A549 (cell line): ENCODE measurements at regions not wholly inside any gene's neighbourhood (a gene's known extent, or its start where the extent isn't known, plus 50 kb on each side); places are given as distances from the start of the nearest gene placed in this dataset.

Experiments
- ATAC-seq, 2 experiments: fragments of 200-7000 bp in 1 of 2; fragments of >200 bp in 1 of 2; cut with Nextera tagmentation in 1 of 2; cut with Tn5 transposase in 1 of 2; 3 replicates each; pipeline versions ENCODE4 v1.8.0 to v1.9.1; 2018 to 2020; ENCODE audit warnings: mild to moderate bottlenecking in 1 of 2, moderate library complexity in 1 of 2
- CTCF ChIA-PET: fragments of 300-600 bp; sonication (Branson Sonifier 250); formaldehyde crosslinking; extraction: SDS; loops from one replicate; lab custom pipeline; 2021; ENCODE audit warnings: antibody characterized with exemption, inconsistent platforms; lab: Yijun Ruan, JAX
- POLR2A ChIA-PET: fragments of 350-600 bp; formaldehyde crosslinking; extraction: SDS; loops from one replicate; lab custom pipeline; 2021; ENCODE audit warnings: antibody characterized with exemption, inconsistent platforms; lab: Yijun Ruan, JAX
- DNase-seq, 2 experiments: peaks; one replicate each; pipeline versions ENCODE4 v3.0.0 to v3.0.0-alpha.2; 2011 to 2016; ENCODE audit warnings: low read depth in 1 of 2, low spot score in 1 of 2
- FAIRE-seq: peaks from 2 replicates; lab custom pipeline; 2011; peaks lifted over from hg19 to GRCh38; lab: Jason Lieb, UNC
- H3K27ac ChIP-seq, 2 experiments: fragments of >200 bp; sonication (Bioruptor Twin); formaldehyde crosslinking; 3 replicates each; pipeline ENCODE4 v1.5.1; 2016 to 2017
- H3K4me1 ChIP-seq: fragments of >200 bp; sonication (Bioruptor Twin); formaldehyde crosslinking; 3 replicates; pipeline ENCODE4 v1.6.1; 2016
- H3K4me2 ChIP-seq: fragments of >200 bp; sonication (Bioruptor Twin); formaldehyde crosslinking; 3 replicates; pipeline ENCODE4 v1.6.1; 2016
- H3K4me3 ChIP-seq: fragments of >200 bp; sonication (Bioruptor Twin); formaldehyde crosslinking; 3 replicates; pipeline ENCODE4 v1.5.1; 2016
- H3K9me3 ChIP-seq: fragments of >200 bp; sonication (Bioruptor Twin); formaldehyde crosslinking; 3 replicates; pipeline ENCODE4 v1.6.1; 2016
- BHLHE40 ChIP-seq: IDR thresholded peaks from 2 replicates; pipeline ENCODE4 v1.6.1; 2012; ENCODE audit warnings: low read depth, low read length, inconsistent platforms
- CBX2 ChIP-seq: fragments of 200-600 bp; sonication (generic); IDR thresholded peaks from 2 replicates; pipeline ENCODE4 v1.6.1; 2016; ENCODE audit warnings: low read depth, mild to moderate bottlenecking, borderline replicate concordance
- CBX8 ChIP-seq: fragments of 200-600 bp; sonication (generic); IDR thresholded peaks from 2 replicates; pipeline ENCODE4 v1.6.1; 2016
- CEBPB ChIP-seq, 2 experiments: fragments of >200 bp in 1 of 2; sonication (Bioruptor Twin) in 1 of 2; formaldehyde crosslinking in 1 of 2; IDR thresholded peaks; 2 replicates each; pipeline ENCODE4 v1.6.1; 2012 to 2016
- E2F6 ChIP-seq: IDR thresholded peaks from 2 replicates; pipeline ENCODE4 v1.6.1; 2012; ENCODE audit warnings: low read depth, borderline replicate concordance
- EHF ChIP-seq: fragments of 250-450 bp; sonication (Bioruptor Pico); IDR thresholded peaks from 2 replicates; pipeline ENCODE4 v1.5.0; 2020; ENCODE audit warnings: mild to moderate bottlenecking
- EHMT2 ChIP-seq: fragments of 200-600 bp; sonication (generic); IDR thresholded peaks from 2 replicates; pipeline ENCODE4 v1.6.1; 2016; ENCODE audit warnings: antibody characterized with exemption, low read depth, mild to moderate bottlenecking, moderate library complexity
- ELK1 ChIP-seq: fragments of 150-350 bp; IDR thresholded peaks from 2 replicates; pipeline ENCODE4 v1.6.1; 2014; ENCODE audit warnings: low read depth, mild to moderate bottlenecking, low read length
- EP300 ChIP-seq, 2 experiments: fragments of >200 bp; sonication (Bioruptor Twin); formaldehyde crosslinking; IDR thresholded peaks; 2 replicates in 1 of 2; 3 replicates in 1 of 2; pipeline ENCODE4 v1.6.1; 2016 to 2017
- ESRRA ChIP-seq: fragments of 150-350 bp; IDR thresholded peaks from 2 replicates; pipeline ENCODE4 v1.6.1; 2014; ENCODE audit warnings: mild to moderate bottlenecking, low read length, borderline replicate concordance
- HDAC2 ChIP-seq: fragments of 200-600 bp; sonication (generic); IDR thresholded peaks from 2 replicates; pipeline ENCODE4 v1.6.1; 2016
- HOXA7 ChIP-seq: fragments of 250-450 bp; sonication (Bioruptor Pico); IDR thresholded peaks from 2 replicates; pipeline ENCODE4 v1.5.0; 2020; ENCODE audit warnings: mild to moderate bottlenecking, moderate library complexity
- JUN ChIP-seq, 2 experiments: fragments of >200 bp; sonication (Bioruptor Twin); formaldehyde crosslinking; IDR thresholded peaks; 2 replicates in 1 of 2; 3 replicates in 1 of 2; pipeline ENCODE4 v1.6.1; 2016 to 2017
- MAZ ChIP-seq: fragments of 150-350 bp; IDR thresholded peaks from 2 replicates; pipeline ENCODE4 v1.6.1; 2014; ENCODE audit warnings: antibody characterized with exemption, low read depth, low read length, borderline replicate concordance
- NPAS2 ChIP-seq: fragments of 250-450 bp; sonication (Bioruptor Pico); IDR thresholded peaks from 2 replicates; pipeline ENCODE4 v1.8.0; 2022; ENCODE audit warnings: mild to moderate bottlenecking, moderate library complexity, borderline replicate concordance
- NR3C1 ChIP-seq: fragments of >200 bp; sonication (Bioruptor Twin); formaldehyde crosslinking; IDR thresholded peaks from 3 replicates; pipeline ENCODE4 v1.6.1; 2017
- PHF8 ChIP-seq: fragments of 200-600 bp; sonication (generic); IDR thresholded peaks from 2 replicates; pipeline ENCODE4 v1.6.1; 2016; ENCODE audit warnings: low read depth, mild to moderate bottlenecking, antibody characterized with exemption, moderate library complexity, borderline replicate concordance
- POLR2AphosphoS2 ChIP-seq: conservative IDR thresholded peaks from 2 replicates; pipeline ENCODE4 v1.6.1; 2012; ENCODE audit warnings: low read length, improper control_type of control experiment, inconsistent platforms
- RAD21 ChIP-seq, 2 experiments: fragments of >200 bp in 1 of 2; sonication (Bioruptor Twin) in 1 of 2; formaldehyde crosslinking in 1 of 2; IDR thresholded peaks in 1 of 2; conservative IDR thresholded peaks in 1 of 2; 2 replicates in 1 of 2; 3 replicates in 1 of 2; pipeline ENCODE4 v1.6.1; 2012 to 2018; ENCODE audit warnings: inconsistent platforms in 1 of 2
- RARB ChIP-seq: fragments of 250-450 bp; sonication (Bioruptor Pico); IDR thresholded peaks from 2 replicates; pipeline ENCODE4 v1.8.0; 2021; ENCODE audit warnings: mild to moderate bottlenecking, moderate library complexity
- RFX5 ChIP-seq: fragments of 450-650 bp; IDR thresholded peaks from 2 replicates; pipeline ENCODE4 v1.7.1; 2014; ENCODE audit warnings: antibody characterized with exemption, mild to moderate bottlenecking, moderate library complexity
- SREBF2 ChIP-seq: fragments of 450-650 bp; IDR thresholded peaks from 2 replicates; pipeline ENCODE4 v1.6.1; 2014; ENCODE audit warnings: mild to moderate bottlenecking, moderate library complexity
- TFCP2L1 ChIP-seq: fragments of 250-450 bp; sonication (Bioruptor Pico); IDR thresholded peaks from 2 replicates; pipeline ENCODE4 v1.5.0; 2021; ENCODE audit warnings: mild to moderate bottlenecking
- ZFP36 ChIP-seq: fragments of 450-650 bp; IDR thresholded peaks from 2 replicates; pipeline ENCODE4 v1.6.1; 2014; ENCODE audit warnings: borderline replicate concordance; ENCODE audit not compliant: partially characterized antibody
- ZNF302 ChIP-seq: fragments of 250-450 bp; sonication (Bioruptor Pico); IDR thresholded peaks from 2 replicates; pipeline ENCODE4 v1.9.0; 2021; ENCODE audit warnings: inconsistent platforms, mild to moderate bottlenecking, moderate library complexity
- ZSCAN20 ChIP-seq: fragments of 250-450 bp; sonication (Bioruptor Pico); IDR thresholded peaks from 2 replicates; pipeline ENCODE4 v1.8.0; 2022; ENCODE audit warnings: mild to moderate bottlenecking, moderate library complexity
- WGBS: methylation state at CpG from one replicate; pipeline ENCODE4 v1.1.6; 2017; ENCODE audit errors: missing lambda C conversion rate; 5-methylcytosine and 5-hydroxymethylcytosine counted together
- TF ChIP-seq, protein P1 (sequence below): fragments of 450-650 bp; IDR thresholded peaks from 2 replicates; pipeline ENCODE4 v1.6.1; 2014; ENCODE audit warnings: antibody characterized with exemption
- TF ChIP-seq, protein P2 (sequence below): fragments of >200 bp; sonication (Bioruptor Twin); formaldehyde crosslinking; IDR thresholded peaks from 2 replicates; pipeline ENCODE4 v1.6.1; 2016

GRCh38 chr5:53200306-53200705 lies 90.7 kb upstream of the MOCS2 start:
- H3K9me3 ChIP-seq, result no peaks in the 10 kb centered on the region
- DNase-seq, result no peak
- no peak overlapping the region for H3K4me2 ChIP-seq
- H3K4me1 ChIP-seq, result no peaks in the 10 kb centered on the region
- CTCF ChIA-PET, result no interaction called here
- WGBS, result 86% methylated on average over 8 of the region's 8 CpGs
- no peak for FAIRE-seq
- POLR2A ChIA-PET, result no interaction called here
- TF ChIP-seq NR3C1 (no peak), HDAC2 (no peak), CEBPB (IDR thresholded peaks at IDR 0.05) (no peak), POLR2AphosphoS2 (no peak), ZNF302 (no peak), PHF8 (no peak), EHMT2 (no peak), SREBF2 (no peak), ZFP36 (no peak), NPAS2 (CRISPR knock-in tag) (no peak)
- ATAC-seq, result no peak
- no peak overlapping the region for H3K4me3 ChIP-seq
- no peak overlapping the region for H3K27ac ChIP-seq

- Histone ChIP-seq H3K9me3 (no peaks in the 10 kb centered on the region), H3K4me3 (no peak overlapping the region), H3K4me2 (no peak overlapping the region), H3K27ac (no peak overlapping the region), H3K4me1 (no peaks in the 10 kb centered on the region)
- ATAC-seq, result no peak
- 96% methylated on average over 3 of the region's 3 CpGs for WGBS
- CTCF ChIA-PET, result no interaction called here
- FAIRE-seq, result no peak
- 0 out of 5 replicates have a peak, but pooled peaks of 1 of the 2 experiments have one; percentile 12 for TF ChIP-seq RAD21 (conservative IDR thresholded peaks at IDR 0.05 in 1 of 2, IDR thresholded peaks at IDR 0.05 in 1 of 2)
- TF ChIP-seq TFCP2L1, result no peak
- POLR2A ChIA-PET, result no interaction called here
- peak in 1 of 2 experiments; percentile 7 for DNase-seq
Observed at GRCh38 chr5:53201746-53202145, 92.2 kb upstream of the MOCS2 start.

- TF ChIP-seq, protein P1, sequence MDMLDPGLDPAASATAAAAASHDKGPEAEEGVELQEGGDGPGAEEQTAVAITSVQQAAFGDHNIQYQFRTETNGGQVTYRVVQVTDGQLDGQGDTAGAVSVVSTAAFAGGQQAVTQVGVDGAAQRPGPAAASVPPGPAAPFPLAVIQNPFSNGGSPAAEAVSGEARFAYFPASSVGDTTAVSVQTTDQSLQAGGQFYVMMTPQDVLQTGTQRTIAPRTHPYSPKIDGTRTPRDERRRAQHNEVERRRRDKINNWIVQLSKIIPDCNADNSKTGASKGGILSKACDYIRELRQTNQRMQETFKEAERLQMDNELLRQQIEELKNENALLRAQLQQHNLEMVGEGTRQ, result no peak
- TF ChIP-seq RARB (CRISPR knock-in tag) (no peak), JUN (IDR thresholded peaks at IDR 0.05) (no peak), PHF8 (no peak)
- ATAC-seq, result no peak
- FAIRE-seq, result no peak
- POLR2A ChIA-PET, result no interaction called here
- no peaks in the 10 kb centered on the region for H3K4me1 ChIP-seq
- no peak for DNase-seq
- CTCF ChIA-PET, result no interaction called here
- no peaks in the 10 kb centered on the region for H3K9me3 ChIP-seq
- no peak overlapping the region for H3K27ac ChIP-seq
- H3K4me3 ChIP-seq, result no peak overlapping the region
- no peak overlapping the region for H3K4me2 ChIP-seq
- WGBS, result 62% methylated on average over 7 of the region's 9 CpGs
Observed at GRCh38 chr5:53206562-53206961, 97.0 kb upstream of the MOCS2 start.

DNA sequence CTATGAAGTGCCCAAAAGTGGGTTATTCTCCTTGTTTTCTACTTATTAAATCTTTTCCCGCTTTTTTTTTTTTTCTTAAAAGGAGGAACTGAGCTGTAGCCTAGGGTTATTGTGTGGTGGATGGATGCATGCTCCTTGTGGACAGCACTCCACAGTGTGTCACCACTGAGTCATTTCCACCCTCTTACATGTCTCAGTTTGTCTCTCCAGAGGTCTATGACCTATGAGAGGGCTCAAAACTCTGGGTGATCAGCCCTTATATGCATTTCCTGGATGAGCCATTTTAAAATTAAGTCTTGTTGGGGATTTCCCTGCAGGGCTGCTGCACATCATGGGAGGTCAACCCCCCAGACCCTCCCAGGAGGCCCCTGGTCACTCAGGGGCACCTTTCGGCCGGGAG lies 102.2 kb upstream of the MOCS2 start:
- Histone ChIP-seq H3K4me2 (no peak overlapping the region), H3K4me1 (no peaks in the 10 kb centered on the region), H3K9me3 (peaks cover 6% of the 10 kb centered on the region; the same call in 1 of the 3 replicates), H3K27ac (no peak overlapping the region), H3K4me3 (no peak overlapping the region)
- POLR2A ChIA-PET, result no interaction called here
- DNase-seq, result no peak
- FAIRE-seq, result no peak
- TF ChIP-seq BHLHE40 (no peak), POLR2AphosphoS2 (no peak), EHF (CRISPR knock-in tag) (no peak), SREBF2 (no peak), EP300 (IDR thresholded peaks at IDR 0.05) (no peak), CBX2 (no peak), NR3C1 (no peak), RFX5 (no peak), ESRRA (no peak), CEBPB (IDR thresholded peaks at IDR 0.05) (no peak), E2F6 (no peak), HOXA7 (CRISPR knock-in tag) (no peak), MAZ (no peak), CBX8 (no peak), ZSCAN20 (CRISPR knock-in tag) (no peak), ELK1 (no peak)
- TF ChIP-seq, protein P2, sequence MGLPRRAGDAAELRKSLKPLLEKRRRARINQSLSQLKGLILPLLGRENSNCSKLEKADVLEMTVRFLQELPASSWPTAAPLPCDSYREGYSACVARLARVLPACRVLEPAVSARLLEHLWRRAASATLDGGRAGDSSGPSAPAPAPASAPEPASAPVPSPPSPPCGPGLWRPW, result no peak
- 76% methylated on average over 3 of the region's 3 CpGs for WGBS
- no peak for ATAC-seq
- CTCF ChIA-PET, result no interaction called here
